ENCODE measurements at regions not wholly inside any gene's neighbourhood (a gene's known extent, or its start where the extent isn't known, plus 50 kb on each side); places are given as distances from the start of the nearest gene placed in this dataset.

- TF ChIP-seq YY1 (tag by site-specific recombination; IDR thresholded peaks at IDR 0.05) (no peak), ELK4 (IDR thresholded peaks at IDR 0.05; ENCODE audit: borderline replicate concordance, low read depth, low read length) (no peak), ZFHX2 (tag by site-specific recombination; conservative IDR thresholded peaks at IDR 0.05) (no peak), CTCF (tag by site-specific recombination; IDR thresholded peaks at IDR 0.05) (no peak), ZFP69B (tag by site-specific recombination; IDR thresholded peaks at IDR 0.05) (no peak), KLF9 (tag by site-specific recombination; IDR thresholded peaks at IDR 0.05; ENCODE audit: low read depth) (no peak), WT1 (tag by site-specific recombination; IDR thresholded peaks at IDR 0.05) (no peak), PRDM4 (tag by site-specific recombination; IDR thresholded peaks at IDR 0.05) (no peak), ZNF792 (tag by site-specific recombination; IDR thresholded peaks at IDR 0.05) (no peak), ZNF248 (tag by site-specific recombination; IDR thresholded peaks at IDR 0.05) (no peak)
Observed at GRCh38 chr2:65952966-65953761, 481.8 kb upstream of the MEIS1 start.
